SK-N-SH treated with all-trans-retinoic acid at 6 μM for 48 hours (cell line): ENCODE measurements at regions not wholly inside any gene's neighbourhood (a gene's known extent, or its start where the extent isn't known, plus 50 kb on each side); places are given as distances from the start of the nearest gene placed in this dataset.

Experiments used
- ATAC-seq: fragments of 200-7000 bp; cut with Tn5 transposase; 3 replicates; pipeline ENCODE4 v1.9.1; 2020; ENCODE audit warnings: mild to moderate bottlenecking, moderate library complexity
- ARNTL ChIP-seq: fragments of 450-650 bp; formaldehyde crosslinking; IDR thresholded peaks from 2 replicates; pipeline ENCODE4 v1.5.0; 2020; ENCODE audit warnings: low read depth, mild to moderate bottlenecking, moderate library complexity, borderline replicate concordance
- BACH2 ChIP-seq: fragments of 250-450 bp; sonication (Bioruptor Pico); IDR thresholded peaks from 2 replicates; pipeline ENCODE4 v1.9.0; 2021; ENCODE audit warnings: mild to moderate bottlenecking, borderline replicate concordance
- CREB5 ChIP-seq: fragments of 250-450 bp; sonication (Bioruptor Pico); IDR thresholded peaks from 2 replicates; pipeline ENCODE4 v1.5.1; 2020; ENCODE audit warnings: low read depth, mild to moderate bottlenecking, moderate library complexity
- CSDC2 ChIP-seq: fragments of 250-450 bp; sonication (Bioruptor Pico); IDR thresholded peaks from 2 replicates; pipeline ENCODE4 v1.5.0; 2020; ENCODE audit warnings: mild to moderate bottlenecking, moderate library complexity
- CSRNP3 ChIP-seq: fragments of 250-450 bp; sonication (Bioruptor Pico); IDR thresholded peaks from 2 replicates; pipeline ENCODE4 v1.5.1; 2021; ENCODE audit warnings: mild to moderate bottlenecking, moderate library complexity
- ESRRG ChIP-seq: fragments of 250-450 bp; sonication (Bioruptor Pico); IDR thresholded peaks from 2 replicates; pipeline ENCODE4 v1.6.1; 2021; ENCODE audit warnings: mild to moderate bottlenecking
- GLIS3 ChIP-seq: fragments of 250-450 bp; sonication (Bioruptor Pico); IDR thresholded peaks from 2 replicates; pipeline ENCODE4 v1.5.0; 2020; ENCODE audit warnings: mild to moderate bottlenecking, moderate library complexity
- ISL1 ChIP-seq: fragments of 250-450 bp; sonication (Bioruptor Pico); IDR thresholded peaks from 2 replicates; pipeline ENCODE4 v2.1.2; 2022; ENCODE audit warnings: mild to moderate bottlenecking, moderate library complexity
- POU6F1 ChIP-seq: fragments of 250-450 bp; sonication (Bioruptor Pico); IDR thresholded peaks from 2 replicates; pipeline ENCODE4 v1.8.0; 2021; ENCODE audit warnings: low read depth, mild to moderate bottlenecking, moderate library complexity, borderline replicate concordance
- PPARA ChIP-seq: fragments of 250-450 bp; sonication (Bioruptor Pico); IDR thresholded peaks from 2 replicates; pipeline ENCODE4 v1.5.0; 2020; ENCODE audit warnings: mild to moderate bottlenecking, borderline replicate concordance
- RARB ChIP-seq: fragments of 250-450 bp; sonication (Bioruptor Pico); IDR thresholded peaks from 2 replicates; pipeline ENCODE4 v1.8.0; 2021; ENCODE audit warnings: mild to moderate bottlenecking, moderate library complexity
- SNAI2 ChIP-seq: fragments of 250-450 bp; sonication (Bioruptor Pico); IDR thresholded peaks from 2 replicates; pipeline ENCODE4 v1.5.0; 2020; ENCODE audit warnings: mild to moderate bottlenecking, moderate library complexity
- TCF4 ChIP-seq: fragments of 250-450 bp; sonication (Bioruptor Pico); IDR thresholded peaks from 2 replicates; pipeline ENCODE4 v1.8.0; 2021; ENCODE audit warnings: mild to moderate bottlenecking, moderate library complexity, borderline replicate concordance
- TOX ChIP-seq: fragments of 250-450 bp; sonication (Bioruptor Pico); IDR thresholded peaks from 2 replicates; pipeline ENCODE4 v1.8.0; 2021; ENCODE audit warnings: mild to moderate bottlenecking, moderate library complexity, borderline replicate concordance
- ZFP3 ChIP-seq: fragments of 250-450 bp; sonication (Bioruptor Pico); IDR thresholded peaks from 2 replicates; pipeline ENCODE4 v1.5.0; 2020; ENCODE audit warnings: mild to moderate bottlenecking, moderate library complexity
- ZFP30 ChIP-seq: fragments of 450-650 bp; formaldehyde crosslinking; IDR thresholded peaks from 2 replicates; pipeline ENCODE4 v1.5.0; 2022; ENCODE audit warnings: mild to moderate bottlenecking, moderate library complexity
- ZNF565 ChIP-seq: fragments of 450-650 bp; formaldehyde crosslinking; conservative IDR thresholded peaks from 2 replicates; pipeline ENCODE4 v1.5.0; 2020; ENCODE audit warnings: low read depth, mild to moderate bottlenecking, moderate library complexity
- ZNF8 ChIP-seq: fragments of 450-650 bp; formaldehyde crosslinking; IDR thresholded peaks from 2 replicates; pipeline ENCODE4 v1.5.0; 2020; ENCODE audit warnings: mild to moderate bottlenecking, moderate library complexity
- TF ChIP-seq, protein P1 (sequence below): fragments of 250-450 bp; sonication (Bioruptor Pico); IDR thresholded peaks from 2 replicates; pipeline ENCODE4 v1.8.0; 2020; ENCODE audit warnings: mild to moderate bottlenecking, moderate library complexity, borderline replicate concordance

DNA sequence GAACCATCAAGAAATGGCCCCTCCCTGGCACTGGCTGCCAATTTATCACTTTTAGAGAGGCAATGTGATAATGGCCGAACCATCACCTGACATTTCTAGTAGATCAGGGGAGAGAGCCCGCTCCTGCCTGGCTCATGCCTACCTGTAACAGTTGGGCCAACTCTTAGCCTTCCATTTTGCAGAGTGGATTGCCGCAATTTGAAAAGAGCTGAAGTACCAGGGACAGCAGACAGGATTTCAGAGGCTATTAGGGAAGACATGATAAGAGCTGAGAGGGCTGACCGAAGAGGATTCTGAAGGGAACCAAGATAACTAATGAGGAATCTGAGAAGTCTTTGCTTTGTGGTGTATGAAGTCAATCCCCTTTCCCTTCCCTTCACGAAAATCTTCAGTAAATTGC is 121.2 kb upstream of the ANKRD28 start:
- TF ChIP-seq ZNF565 (CRISPR knock-in tag) (no peak), ESRRG (no peak), ZFP3 (CRISPR knock-in tag) (no peak), TCF4 (CRISPR knock-in tag) (no peak), BACH2 (CRISPR knock-in tag) (no peak), GLIS3 (no peak), ZNF8 (CRISPR knock-in tag) (no peak), ARNTL (no peak), PPARA (CRISPR knock-in tag) (no peak), CSRNP3 (no peak)
- TF ChIP-seq, protein P1, sequence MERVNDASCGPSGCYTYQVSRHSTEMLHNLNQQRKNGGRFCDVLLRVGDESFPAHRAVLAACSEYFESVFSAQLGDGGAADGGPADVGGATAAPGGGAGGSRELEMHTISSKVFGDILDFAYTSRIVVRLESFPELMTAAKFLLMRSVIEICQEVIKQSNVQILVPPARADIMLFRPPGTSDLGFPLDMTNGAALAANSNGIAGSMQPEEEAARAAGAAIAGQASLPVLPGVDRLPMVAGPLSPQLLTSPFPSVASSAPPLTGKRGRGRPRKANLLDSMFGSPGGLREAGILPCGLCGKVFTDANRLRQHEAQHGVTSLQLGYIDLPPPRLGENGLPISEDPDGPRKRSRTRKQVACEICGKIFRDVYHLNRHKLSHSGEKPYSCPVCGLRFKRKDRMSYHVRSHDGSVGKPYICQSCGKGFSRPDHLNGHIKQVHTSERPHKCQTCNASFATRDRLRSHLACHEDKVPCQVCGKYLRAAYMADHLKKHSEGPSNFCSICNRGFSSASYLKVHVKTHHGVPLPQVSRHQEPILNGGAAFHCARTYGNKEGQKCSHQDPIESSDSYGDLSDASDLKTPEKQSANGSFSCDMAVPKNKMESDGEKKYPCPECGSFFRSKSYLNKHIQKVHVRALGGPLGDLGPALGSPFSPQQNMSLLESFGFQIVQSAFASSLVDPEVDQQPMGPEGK (CRISPR knock-in tag) = no peak
- no peak for ATAC-seq

- no peak for ATAC-seq
- TF ChIP-seq BACH2 (CRISPR knock-in tag) (no peak), ZNF8 (CRISPR knock-in tag) (no peak)
Observed at GRCh38 chr3:15919971-15920370, 122.2 kb upstream of the ANKRD28 start.

GRCh38 chr3:15923640-15924405 is 126.0 kb upstream of the ANKRD28 start:
- no peak for ATAC-seq

More at GRCh38 chr3:15923640-15924405, 126.0 kb upstream of the ANKRD28 start:
- TF ChIP-seq SNAI2 (CRISPR knock-in tag) = no peak
- no peak for TF ChIP-seq BACH2 (CRISPR knock-in tag)
- no peak for TF ChIP-seq TCF4 (CRISPR knock-in tag)
- no peak for TF ChIP-seq CSDC2 (CRISPR knock-in tag)
- TF ChIP-seq TOX (CRISPR knock-in tag) = no peak
- no peak for TF ChIP-seq ZFP30 (CRISPR knock-in tag)
- TF ChIP-seq POU6F1 (CRISPR knock-in tag) = no peak
- TF ChIP-seq ZNF8 (CRISPR knock-in tag) = no peak
- no peak for TF ChIP-seq ESRRG
- TF ChIP-seq, protein P1 (CRISPR knock-in tag) = no peak
- TF ChIP-seq ZNF565 (CRISPR knock-in tag) = no peak
- TF ChIP-seq CREB5 (CRISPR knock-in tag) = no peak
- no peak for TF ChIP-seq ISL1
- no peak for TF ChIP-seq ARNTL
- no peak for TF ChIP-seq PPARA (CRISPR knock-in tag)
- no peak for TF ChIP-seq GLIS3
- no peak for TF ChIP-seq CSRNP3
- TF ChIP-seq RARB = no peak
- TF ChIP-seq ZFP3 (CRISPR knock-in tag) = no peak
